Neural crest cell (in vitro differentiated cells): ENCODE measurements at regions not wholly inside any gene's neighbourhood (a gene's known extent, or its start where the extent isn't known, plus 50 kb on each side); places are given as distances from the start of the nearest gene placed in this dataset.

Experiments
- DNase-seq: peaks from one replicate; pipeline ENCODE4 v3.0.0; 2021; ENCODE audit warnings: low read depth, mixed read lengths, low spot score
- H3K27ac Mint-ChIP-seq: one replicate; pipeline ENCODE4 v1.8.0; 2021; ENCODE audit warnings: mild to moderate bottlenecking, mixed read lengths; ENCODE audit not compliant: unreplicated experiment
- H3K27me3 Mint-ChIP-seq: 2 replicates; pipeline ENCODE4 v1.8.0; 2021; ENCODE audit warnings: low read depth, mild to moderate bottlenecking, mixed read lengths
- H3K36me3 Mint-ChIP-seq: 2 replicates; pipeline ENCODE4 v1.8.0; 2021; ENCODE audit warnings: low read depth, mild to moderate bottlenecking, mixed read lengths
- H3K4me1 Mint-ChIP-seq: 2 replicates; pipeline ENCODE4 v1.8.0; 2021; ENCODE audit warnings: mixed read lengths
- H3K4me3 Mint-ChIP-seq: one replicate; pipeline ENCODE4 v1.8.0; 2021; ENCODE audit warnings: mild to moderate bottlenecking, mixed read lengths
- H3K9me3 Mint-ChIP-seq: 2 replicates; pipeline ENCODE4 v1.8.0; 2021; ENCODE audit warnings: mixed read lengths
- TF ChIP-seq, protein P1 (sequence below): fragments of 200-600 bp; sonication (generic); conservative IDR thresholded peaks from 2 replicates; pipeline ENCODE4 v1.5.0; 2021; ENCODE audit warnings: antibody characterized with exemption, mild to moderate bottlenecking

DNA sequence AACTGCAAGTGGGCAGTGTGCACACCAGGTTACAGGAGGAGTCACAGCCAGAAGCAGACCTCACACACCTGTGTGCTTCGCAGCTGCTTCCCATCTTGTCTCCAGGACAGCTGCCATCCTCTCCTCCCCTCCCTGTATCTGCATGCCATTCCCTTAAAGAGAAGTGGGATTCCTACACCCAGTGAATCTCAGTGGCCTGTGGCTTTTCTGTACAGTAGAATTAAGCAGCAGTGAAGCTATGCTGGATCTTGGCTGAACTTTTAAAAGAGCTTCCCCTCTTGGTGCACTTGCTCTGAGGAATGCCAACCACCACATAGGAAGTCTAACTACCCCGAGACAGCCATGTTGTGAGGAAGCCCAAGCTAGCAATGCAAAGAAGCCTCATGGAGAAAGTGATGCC is 236.5 kb upstream of the ZMIZ1 start:
- peaks cover 2% of the 10 kb centered on the region for H3K9me3 Mint-ChIP-seq
- H3K36me3 Mint-ChIP-seq, result no peaks in the 10 kb centered on the region
- TF ChIP-seq, protein P1, sequence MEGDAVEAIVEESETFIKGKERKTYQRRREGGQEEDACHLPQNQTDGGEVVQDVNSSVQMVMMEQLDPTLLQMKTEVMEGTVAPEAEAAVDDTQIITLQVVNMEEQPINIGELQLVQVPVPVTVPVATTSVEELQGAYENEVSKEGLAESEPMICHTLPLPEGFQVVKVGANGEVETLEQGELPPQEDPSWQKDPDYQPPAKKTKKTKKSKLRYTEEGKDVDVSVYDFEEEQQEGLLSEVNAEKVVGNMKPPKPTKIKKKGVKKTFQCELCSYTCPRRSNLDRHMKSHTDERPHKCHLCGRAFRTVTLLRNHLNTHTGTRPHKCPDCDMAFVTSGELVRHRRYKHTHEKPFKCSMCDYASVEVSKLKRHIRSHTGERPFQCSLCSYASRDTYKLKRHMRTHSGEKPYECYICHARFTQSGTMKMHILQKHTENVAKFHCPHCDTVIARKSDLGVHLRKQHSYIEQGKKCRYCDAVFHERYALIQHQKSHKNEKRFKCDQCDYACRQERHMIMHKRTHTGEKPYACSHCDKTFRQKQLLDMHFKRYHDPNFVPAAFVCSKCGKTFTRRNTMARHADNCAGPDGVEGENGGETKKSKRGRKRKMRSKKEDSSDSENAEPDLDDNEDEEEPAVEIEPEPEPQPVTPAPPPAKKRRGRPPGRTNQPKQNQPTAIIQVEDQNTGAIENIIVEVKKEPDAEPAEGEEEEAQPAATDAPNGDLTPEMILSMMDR, result no peak
- H3K27me3 Mint-ChIP-seq, result no peaks in the 10 kb centered on the region
- DNase-seq, result no peak
- peaks cover 25% of the 10 kb centered on the region for H3K4me1 Mint-ChIP-seq
- H3K27ac Mint-ChIP-seq, result no peak overlapping the region
- H3K4me3 Mint-ChIP-seq, result no peak overlapping the region

DNA sequence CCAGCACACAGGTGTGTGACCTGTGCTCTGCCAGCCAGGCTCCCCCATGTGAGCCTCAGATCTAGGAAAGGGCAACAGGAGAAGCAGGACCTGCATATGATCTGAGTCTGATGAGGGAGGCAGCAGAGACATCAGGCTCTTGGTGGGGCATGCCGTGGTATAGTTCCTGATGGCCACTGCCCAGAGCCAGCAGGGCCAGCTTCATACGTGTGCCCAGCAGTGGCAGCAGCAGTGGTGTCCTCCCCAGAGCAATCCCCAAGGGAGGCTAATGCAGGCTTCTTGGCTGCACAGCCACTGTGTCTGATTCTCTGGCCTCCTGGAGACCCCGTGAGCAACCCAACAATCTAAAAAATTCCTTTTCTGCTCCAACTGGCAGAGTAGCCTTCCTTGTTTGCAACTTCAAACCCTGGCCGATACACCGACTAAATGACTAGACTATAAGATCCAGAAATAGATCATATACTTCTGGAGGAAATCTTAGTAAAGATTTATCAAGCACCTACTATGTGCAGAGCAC is 230.6 kb upstream of the ZMIZ1 start:
- peaks cover 7% of the 10 kb centered on the region for H3K9me3 Mint-ChIP-seq
- TF ChIP-seq, protein P1, result no peak
- H3K27me3 Mint-ChIP-seq, result no peaks in the 10 kb centered on the region
- H3K4me3 Mint-ChIP-seq, result no peak overlapping the region
- no peak for DNase-seq
- no peaks in the 10 kb centered on the region for H3K36me3 Mint-ChIP-seq
- H3K4me1 Mint-ChIP-seq, result no peaks in the 10 kb centered on the region
- no peak overlapping the region for H3K27ac Mint-ChIP-seq

DNA sequence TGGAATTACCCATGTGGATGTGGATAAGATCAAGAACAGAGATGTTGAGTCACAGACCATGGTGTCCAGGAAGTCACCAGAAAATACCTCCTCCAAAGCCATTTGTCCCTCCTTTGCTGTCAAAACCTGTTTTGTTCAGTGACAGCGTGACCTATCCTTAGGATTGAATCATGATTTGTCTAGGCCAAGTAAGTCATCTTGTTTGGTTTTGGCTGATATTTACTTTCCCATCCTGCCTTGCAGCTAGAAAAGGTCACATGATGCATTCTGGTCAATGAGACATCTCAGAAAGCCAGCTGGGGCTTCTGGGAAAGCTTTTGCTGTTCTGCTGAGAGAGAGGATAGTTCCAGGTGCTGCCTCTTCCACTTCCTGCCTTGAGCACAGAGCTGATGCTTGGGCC is 225.3 kb upstream of the ZMIZ1 start:
- Mint-ChIP-seq H3K9me3 (peaks cover 4% of the 10 kb centered on the region), H3K36me3 (no peaks in the 10 kb centered on the region), H3K27ac (no peak overlapping the region), H3K27me3 (no peaks in the 10 kb centered on the region), H3K4me3 (no peak overlapping the region), H3K4me1 (peaks cover 11% of the 10 kb centered on the region)
- TF ChIP-seq, protein P1, result no peak
- no peak for DNase-seq

DNA sequence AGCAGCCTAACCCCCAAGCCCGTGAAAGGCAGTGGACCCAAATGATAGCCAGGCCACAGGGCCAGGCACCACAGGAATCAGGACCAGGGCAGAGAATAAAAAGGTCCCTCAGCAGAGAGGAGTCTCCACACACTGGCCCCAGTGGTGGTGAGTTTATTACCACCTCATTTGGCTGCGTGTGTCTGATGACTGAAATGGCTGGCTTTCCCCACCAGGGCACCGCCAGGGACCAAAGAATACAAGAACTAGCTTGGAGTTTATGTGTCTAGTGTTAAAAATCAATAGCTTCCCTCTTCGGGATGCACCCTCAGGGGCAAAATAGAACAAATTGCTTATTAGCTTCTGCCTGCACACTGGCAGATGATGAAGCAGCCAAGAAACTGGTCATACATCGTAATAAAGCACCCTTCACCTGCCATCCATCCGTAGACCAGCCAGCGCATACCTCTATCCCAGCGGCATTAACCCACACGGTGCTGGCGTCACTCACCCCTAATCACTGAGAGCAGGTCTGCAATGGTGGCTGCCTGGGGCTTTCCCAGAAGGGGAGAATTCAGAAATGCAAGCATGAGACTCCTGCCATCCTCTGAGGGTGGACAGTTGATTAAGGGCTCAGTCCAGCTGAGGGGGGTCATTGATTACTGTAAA is 223.7 kb upstream of the ZMIZ1 start:
- TF ChIP-seq, protein P1, result peak; percentile 45
- peaks cover 4% of the 10 kb centered on the region for H3K9me3 Mint-ChIP-seq
- H3K27ac Mint-ChIP-seq, result no peak overlapping the region
- no peaks in the 10 kb centered on the region for H3K36me3 Mint-ChIP-seq
- DNase-seq, result no peak
- H3K27me3 Mint-ChIP-seq, result no peaks in the 10 kb centered on the region
- H3K4me1 Mint-ChIP-seq, result peaks cover 11% of the 10 kb centered on the region
- no peak overlapping the region for H3K4me3 Mint-ChIP-seq

DNA sequence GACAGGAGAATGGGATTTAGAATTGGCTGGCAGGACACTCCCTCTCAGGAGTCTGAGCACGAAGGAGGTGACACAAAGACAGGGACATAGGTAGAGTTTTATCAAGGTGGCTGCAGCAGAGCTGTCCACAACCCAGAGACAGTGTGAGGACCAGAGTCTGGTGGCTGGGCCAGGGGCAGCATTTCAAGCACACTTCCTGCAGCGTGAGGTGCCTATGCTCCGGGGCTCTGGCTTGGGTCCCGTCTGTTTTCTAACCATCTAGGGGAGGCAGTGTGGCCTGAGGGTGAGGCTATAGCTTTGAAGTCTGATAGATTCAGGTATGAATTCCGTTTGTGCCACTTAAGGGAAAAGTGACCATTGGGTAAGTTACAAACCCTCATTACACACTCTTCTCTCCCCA is 222.7 kb upstream of the ZMIZ1 start:
- Mint-ChIP-seq H3K27me3 (no peaks in the 10 kb centered on the region), H3K27ac (no peak overlapping the region)

More for the DNA sequence above, 222.7 kb upstream of the ZMIZ1 start:
- Mint-ChIP-seq H3K4me3 (no peak overlapping the region), H3K36me3 (no peaks in the 10 kb centered on the region), H3K4me1 (peaks cover 11% of the 10 kb centered on the region), H3K9me3 (peaks cover 4% of the 10 kb centered on the region)
- TF ChIP-seq, protein P1, result no peak
- no peak for DNase-seq
